ENCODE measurements at regions not wholly inside any gene's neighbourhood (a gene's known extent, or its start where the extent isn't known, plus 50 kb on each side); places are given as distances from the start of the nearest gene placed in this dataset.
A peak's percentile ranks its signal among the peaks of the same experiment; 100 is the strongest.

DNA sequence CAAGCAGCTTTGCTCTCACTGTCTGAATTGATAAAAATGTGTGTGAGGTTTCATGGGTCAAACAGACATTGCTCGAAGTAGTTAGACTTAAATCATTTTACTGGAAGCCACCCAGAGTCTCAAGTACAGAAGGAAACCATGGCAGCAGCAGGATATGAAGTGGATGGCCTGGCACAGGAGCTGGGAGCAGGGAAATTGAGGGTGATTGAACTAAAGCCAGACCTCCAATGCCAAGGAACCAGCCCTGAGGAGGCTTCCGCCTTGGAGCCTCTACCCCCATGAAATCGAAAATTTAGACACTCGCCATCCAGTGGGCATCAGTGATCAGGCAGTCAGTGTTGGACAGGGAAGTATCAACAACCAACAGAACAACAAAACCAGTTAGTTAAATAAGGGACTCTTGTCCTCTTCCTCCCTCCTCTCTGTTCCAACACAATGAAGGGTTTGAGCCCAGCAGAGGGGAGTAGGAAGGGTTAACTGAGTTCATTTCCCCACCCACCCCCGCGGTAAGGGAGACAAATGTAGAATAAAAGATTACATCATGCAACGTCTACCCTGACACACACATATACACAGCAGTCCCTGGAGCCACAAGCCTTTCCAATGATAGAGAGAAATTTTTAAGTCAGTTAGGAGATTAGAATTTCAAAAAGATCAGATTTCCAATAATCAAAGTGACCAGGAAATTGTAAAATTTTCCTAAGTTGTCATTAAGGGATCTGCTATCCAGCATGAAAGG lies 156.3 kb downstream of the SLC16A9 start:
- peak; percentile 60 for DNase-seq (ENCODE audit: low spot score)

DNA sequence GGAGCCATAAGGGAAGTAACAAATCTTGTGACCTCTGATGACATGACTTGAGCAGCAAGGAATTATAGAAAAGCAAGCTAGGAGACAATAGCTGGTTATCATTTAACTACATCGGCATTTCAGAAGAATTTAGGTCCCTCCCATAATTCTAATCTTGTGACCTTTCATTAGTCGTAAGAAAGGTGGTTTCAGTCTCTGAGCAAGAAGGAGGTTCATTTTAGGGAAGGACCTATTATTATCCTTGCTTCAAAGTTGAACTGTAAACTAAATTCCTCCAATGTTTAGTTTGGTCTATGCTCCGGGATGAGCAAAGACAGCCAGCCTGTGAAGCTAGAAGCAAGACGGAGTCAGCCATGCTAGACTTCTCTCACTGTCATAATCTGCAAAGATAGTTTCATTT lies 159.6 kb downstream of the SLC16A9 start:
- DNase-seq (ENCODE audit: low spot score), result no peak

DNA sequence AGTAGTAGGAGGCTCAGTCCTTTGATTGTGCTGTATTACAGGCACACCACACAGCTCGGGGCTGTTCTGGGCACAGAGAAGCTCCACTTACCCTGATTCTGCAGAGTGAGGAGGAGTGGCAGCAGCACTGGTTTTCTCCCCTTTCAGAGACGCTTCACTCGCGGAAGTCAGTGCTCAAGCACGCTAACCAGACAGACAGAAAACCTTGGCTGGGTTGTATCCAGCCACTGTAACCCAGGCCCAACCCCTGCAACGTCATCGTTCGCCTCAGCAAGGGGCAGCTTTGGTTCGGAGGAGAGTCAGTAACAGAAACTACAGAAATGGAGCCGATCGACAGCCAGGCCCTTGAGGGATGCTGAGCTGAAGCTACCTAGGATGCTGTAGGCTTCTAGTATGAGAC lies 171.0 kb downstream of the SLC16A9 start:
- DNase-seq (ENCODE audit: low spot score), result no peak

GRCh38 chr10:59537501-59537900 lies 172.1 kb downstream of the SLC16A9 start:
- DNase-seq (ENCODE audit: low spot score), result no peak

GRCh38 chr10:59536167-59537014 lies 173.3 kb downstream of the SLC16A9 start:
- DNase-seq (ENCODE audit: low spot score), result no peak

DNA sequence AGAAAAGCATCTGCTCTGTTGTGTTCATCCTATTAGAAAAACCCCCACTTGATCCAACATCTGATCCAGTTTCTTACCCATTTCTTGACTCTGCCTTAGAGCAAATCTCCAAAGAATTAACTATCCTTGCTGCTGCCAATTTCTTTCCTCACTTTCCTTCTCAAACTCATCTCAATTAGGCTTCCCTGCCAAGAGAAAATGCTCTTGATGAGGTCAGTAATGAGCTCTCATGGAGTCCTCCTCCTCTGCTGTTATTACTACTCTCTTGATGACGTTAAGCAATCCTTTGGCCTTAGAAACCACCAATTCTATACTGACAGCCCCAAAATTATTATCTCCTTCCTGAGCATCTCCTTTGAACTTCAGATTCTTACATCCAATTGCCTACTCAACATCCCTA lies 162.0 kb upstream of the FAM13C start:
- DNase-seq (ENCODE audit: low spot score), result no peak

DNA sequence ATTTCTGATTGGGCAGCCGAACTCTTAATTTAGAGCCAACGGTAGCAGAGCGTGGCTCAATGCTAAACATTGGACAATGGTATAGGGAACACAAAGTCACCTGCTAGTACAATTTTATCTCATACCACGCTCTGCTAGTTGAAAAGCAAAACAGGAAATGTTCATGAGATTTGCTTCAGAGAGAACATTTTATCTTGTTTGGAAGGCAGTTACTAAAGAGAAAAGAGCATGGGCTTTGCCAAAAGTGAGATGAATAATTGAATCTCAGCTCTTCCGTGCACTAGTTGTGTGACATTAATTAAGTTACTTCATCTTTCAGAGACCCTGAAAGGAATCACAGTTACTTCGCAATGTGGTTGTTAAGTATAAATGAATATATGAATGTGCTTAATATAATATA lies 161.5 kb upstream of the FAM13C start:
- DNase-seq (ENCODE audit: low spot score), result no peak

- peak; percentile 72 for DNase-seq (ENCODE audit: low spot score)
Measured at GRCh38 chr10:59517996-59518395, 155.6 kb upstream of the FAM13C start.

DNA sequence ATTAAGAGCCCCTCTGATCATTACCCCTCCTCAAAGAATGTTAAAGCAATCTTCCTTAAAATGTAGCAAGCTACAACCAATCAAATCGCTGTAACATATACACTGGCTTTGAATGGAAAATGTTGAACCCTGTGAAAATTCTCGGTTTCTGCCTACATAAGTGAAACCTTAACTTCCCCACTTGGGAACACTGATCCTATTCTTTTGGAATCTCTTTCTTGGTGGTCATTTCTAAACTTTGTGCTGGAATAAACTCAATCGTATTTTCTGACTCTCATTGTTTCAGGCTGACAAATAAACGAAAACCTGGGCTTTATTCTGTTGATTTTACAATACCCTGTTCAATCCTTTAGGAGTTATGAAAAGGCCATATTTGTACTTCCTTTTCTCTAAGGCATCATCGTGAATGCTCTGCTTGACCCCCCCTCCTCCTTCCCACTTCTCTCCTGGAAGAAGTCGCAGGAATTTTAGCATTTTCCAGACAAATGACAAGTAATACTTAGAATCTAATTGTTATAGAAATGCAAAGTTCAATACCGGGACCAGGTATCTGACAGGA lies 155.1 kb upstream of the FAM13C start:
- DNase-seq (ENCODE audit: low spot score), result no peak

- DNase-seq (ENCODE audit: low spot score), result no peak
Measured at GRCh38 chr10:59513558-59513957, 151.2 kb upstream of the FAM13C start.

DNA sequence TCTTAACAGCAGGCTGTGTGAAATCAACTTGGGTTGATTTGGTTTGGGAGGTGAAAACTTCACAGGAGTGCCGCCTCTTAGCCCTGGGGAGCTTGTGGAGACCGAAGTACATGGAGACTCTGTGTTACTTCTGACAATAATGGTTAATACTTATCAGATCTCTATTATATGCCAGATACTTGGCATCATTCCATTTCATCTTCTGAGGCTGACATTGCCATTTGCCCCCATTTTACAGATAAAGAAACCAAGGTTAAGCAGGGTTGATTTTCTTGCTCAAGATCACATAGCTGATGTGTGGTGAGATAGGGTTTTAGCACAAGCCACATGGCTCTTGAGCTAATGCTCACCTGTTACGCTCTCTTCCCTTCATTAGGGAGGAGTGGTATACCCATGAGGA lies 150.6 kb upstream of the FAM13C start:
- DNase-seq (ENCODE audit: low spot score), result no peak

GRCh38 chr10:59508956-59509355 lies 146.6 kb upstream of the FAM13C start:
- DNase-seq (ENCODE audit: low spot score), result no peak

GRCh38 chr10:59508296-59508695 lies 145.9 kb upstream of the FAM13C start:
- DNase-seq (ENCODE audit: low spot score), result no peak

GRCh38 chr10:59505926-59506325 lies 143.6 kb upstream of the FAM13C start:
- no peak for DNase-seq (ENCODE audit: low spot score)

- no peak for DNase-seq (ENCODE audit: low spot score)
Measured at GRCh38 chr10:59499460-59499859, 137.1 kb upstream of the FAM13C start.

DNA sequence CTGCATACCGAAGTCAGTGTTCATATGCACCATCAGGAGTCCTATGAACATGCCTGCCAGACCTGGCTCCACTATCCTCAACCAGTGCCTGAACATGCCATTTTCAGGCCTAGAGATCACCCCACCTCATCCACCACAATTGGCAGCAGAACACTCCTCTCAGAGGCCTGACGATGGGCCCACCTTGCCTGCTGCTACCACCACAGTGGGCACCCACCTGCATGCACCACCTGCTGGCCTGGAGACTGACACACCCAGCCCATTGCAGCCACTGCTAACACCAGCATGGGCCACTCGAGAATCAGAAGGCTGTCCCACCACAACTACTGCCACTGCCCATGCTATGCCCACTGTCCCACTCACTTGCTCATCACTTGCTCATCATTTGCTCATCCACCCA lies 130.7 kb upstream of the FAM13C start:
- DNase-seq (ENCODE audit: low spot score), result no peak

DNA sequence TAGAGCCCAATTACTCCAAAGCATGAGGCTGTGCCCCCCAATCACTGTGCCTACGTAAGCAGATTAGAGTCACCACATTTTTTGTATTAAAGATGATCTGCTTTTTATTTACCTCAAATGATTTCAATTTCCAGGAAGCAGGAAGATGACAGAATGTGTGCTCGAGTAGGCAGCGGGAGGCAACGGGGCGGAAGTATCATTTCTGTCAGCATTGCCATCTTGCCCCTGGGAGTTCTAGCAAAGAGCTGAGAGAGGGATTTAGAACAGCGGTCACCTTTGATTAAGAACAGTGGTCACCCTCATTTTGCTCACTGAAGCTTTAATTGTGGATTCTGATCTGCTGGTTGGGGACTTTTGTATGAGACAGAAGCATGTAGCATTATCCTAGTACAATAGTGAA lies 117.1 kb upstream of the FAM13C start:
- DNase-seq (ENCODE audit: low spot score), result no peak

DNA sequence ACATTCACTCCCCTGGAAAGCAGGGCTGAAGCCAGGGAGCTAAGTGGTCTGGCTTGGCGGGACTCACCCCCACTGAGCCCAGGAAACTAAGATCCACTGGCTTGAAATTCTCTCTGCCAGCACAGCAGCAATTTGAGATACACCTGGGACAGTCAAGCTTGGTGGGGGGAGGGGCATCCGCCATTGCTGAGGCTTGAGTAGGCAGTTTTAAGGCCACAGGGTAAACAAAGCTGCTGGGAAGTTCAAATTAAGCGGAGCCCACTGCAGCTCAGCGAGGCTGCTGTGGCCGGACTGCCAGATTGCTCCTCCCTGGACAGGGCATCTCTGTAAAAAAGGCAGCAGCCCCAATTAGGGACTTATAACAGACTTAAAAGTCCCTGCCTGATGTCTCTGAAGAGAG lies 108.2 kb upstream of the FAM13C start:
- no peak for DNase-seq (ENCODE audit: low spot score)

GRCh38 chr10:59465088-59465487 lies 102.7 kb upstream of the FAM13C start:
- DNase-seq (ENCODE audit: low spot score), result peak; percentile 86

- DNase-seq (ENCODE audit: low spot score), result no peak
Measured at GRCh38 chr10:59464483-59464882, 102.1 kb upstream of the FAM13C start.

GRCh38 chr10:59463909-59464308 lies 101.6 kb upstream of the FAM13C start:
- DNase-seq (ENCODE audit: low spot score), result no peak

GRCh38 chr10:59460601-59461000 lies 98.3 kb upstream of the FAM13C start:
- DNase-seq (ENCODE audit: low spot score), result no peak

DNA sequence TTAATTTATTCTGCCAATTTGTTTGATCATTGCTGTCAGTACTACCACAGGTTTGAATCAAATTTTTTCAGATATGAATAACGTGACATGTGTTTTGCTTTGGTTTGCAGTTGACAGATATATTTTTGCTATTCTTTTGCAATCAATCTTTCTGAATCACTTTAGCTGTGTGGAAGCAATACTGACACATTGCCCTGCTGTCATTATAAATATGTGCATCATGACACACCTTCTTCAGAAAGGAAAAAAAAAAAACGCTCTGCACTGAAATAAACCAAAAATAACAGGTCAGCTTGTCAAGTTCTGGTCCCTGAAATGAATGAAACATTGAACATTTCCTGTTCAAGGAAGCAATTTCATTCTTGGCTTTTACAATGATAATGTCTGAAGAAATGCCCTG lies 93.8 kb upstream of the FAM13C start:
- no peak for DNase-seq (ENCODE audit: low spot score)

Data from pons (tissue), 1 donor.